Suprapubic skin (tissue), 3 donors: ENCODE measurements at regions not wholly inside any gene's neighbourhood (a gene's known extent, or its start where the extent isn't known, plus 50 kb on each side); places are given as distances from the start of the nearest gene placed in this dataset.

Source experiments
- CTCF ChIP-seq, 2 donors: fragments of 200-600 bp in 1 of 2; fragments of 450-650 bp in 1 of 2; sonication (generic) in 1 of 2; IDR thresholded peaks; one replicate each; pipeline ENCODE4 v1.5.1; 2016 to 2019; ENCODE audit warnings: antibody characterized with exemption in 2 of 2, mild to moderate bottlenecking in 1 of 2, moderate library complexity in 1 of 2
- POLR2AphosphoS5 ChIP-seq, 3 donors: sonication (generic); formaldehyde crosslinking; IDR thresholded peaks; one replicate each; pipeline ENCODE4 v1.6.1; 2017; ENCODE audit warnings: antibody characterized with exemption in 3 of 3

- TF ChIP-seq POLR2AphosphoS5 (IDR thresholded peaks at IDR 0.05): no peak
- no peak for TF ChIP-seq CTCF (IDR thresholded peaks at IDR 0.05)
Observed at GRCh38 chr1:81412954-81413353, 387.8 kb upstream of the ADGRL2 start.
